Stimulated activated CD4-positive, alpha-beta T cell treated with anti-CD3 and anti-CD28 coated beads, Interleukin-2, amount 100 ng/mL, for 24 hours (primary cell): ENCODE measurements at regions not wholly inside any gene's neighbourhood (a gene's known extent, or its start where the extent isn't known, plus 50 kb on each side); places are given as distances from the start of the nearest gene placed in this dataset.
"Not testable (repeated sequence)": the region's sequence is repeated elsewhere in the genome, so short reads cannot be mapped to it uniquely, and the experiment has no call there.

Experiments used
- DNase-seq, 2 donors: peaks; one replicate each; pipeline ENCODE4 v3.0.0-alpha.2; 2020

- DNase-seq: no peak
Observed at GRCh38 chr10:125605167-125605566, 77.8 kb downstream of the TEX36 start.

GRCh38 chr10:125602825-125603224 is 80.1 kb downstream of the TEX36 start:
- DNase-seq: no peak

DNA sequence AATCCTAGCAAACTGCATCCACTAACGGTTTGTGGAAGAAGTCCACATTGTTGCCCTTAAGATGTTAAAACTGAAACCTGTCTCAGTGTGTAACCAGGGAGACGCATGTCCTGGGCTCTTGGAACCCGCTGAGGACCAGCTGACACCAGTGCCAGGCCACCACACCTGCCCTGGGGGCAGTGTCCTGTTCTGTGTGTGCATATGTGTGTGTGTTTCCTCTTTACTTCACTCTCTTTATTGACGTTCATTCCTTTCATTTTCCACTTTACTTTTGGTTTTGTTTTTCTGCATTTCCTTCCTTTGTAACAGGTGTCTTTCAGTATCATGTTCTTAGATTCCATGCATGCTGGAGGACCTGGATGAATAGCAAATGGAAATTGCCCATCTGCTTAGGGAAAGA is 83.8 kb downstream of the TEX36 start:
- no peak for DNase-seq

- DNase-seq: no peak
Observed at GRCh38 chr10:125595911-125596310, 87.1 kb downstream of the TEX36 start.

GRCh38 chr10:125593644-125594043 is 89.3 kb downstream of the TEX36 start:
- no peak for DNase-seq

DNA sequence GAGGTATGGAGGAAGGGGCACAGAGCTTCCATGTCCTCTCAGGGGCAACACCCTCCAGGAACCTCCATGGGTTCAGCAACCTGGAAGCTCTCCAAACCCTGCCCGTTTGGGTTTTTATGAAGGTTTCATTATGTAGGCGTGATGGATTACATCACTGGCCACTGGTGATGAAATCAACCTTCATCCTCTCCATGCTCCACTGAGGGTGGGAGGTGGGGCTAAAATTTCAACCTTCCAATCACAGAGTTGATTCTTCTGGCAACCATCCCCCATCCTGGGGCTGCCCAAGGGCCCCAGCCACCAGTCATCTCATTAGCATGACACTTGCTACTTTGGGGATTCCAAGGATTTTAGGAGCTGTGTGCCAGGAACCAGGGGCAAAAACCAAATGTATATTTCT is 90.1 kb downstream of the TEX36 start:
- no peak for DNase-seq

- no peak for DNase-seq
Observed at GRCh38 chr10:125591886-125592285, 91.1 kb downstream of the TEX36 start.

DNA sequence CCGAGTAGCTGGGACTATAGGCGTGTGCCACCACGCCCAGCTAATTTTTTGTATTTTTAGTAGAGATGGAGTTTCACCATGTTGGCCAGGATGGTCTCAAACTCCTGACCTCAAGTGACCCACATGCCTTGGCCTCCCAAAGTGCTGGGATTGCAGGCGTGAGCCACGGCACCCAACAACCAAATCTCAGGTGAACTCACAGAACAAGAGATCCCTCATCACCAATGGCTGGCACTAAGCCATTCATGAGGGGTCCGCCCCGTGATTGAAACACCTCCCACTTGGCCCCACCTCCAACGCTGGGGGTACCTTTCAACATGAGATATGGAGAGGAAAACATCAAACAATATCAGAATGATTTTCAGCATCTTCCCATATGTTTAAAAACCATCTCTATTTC is 94.2 kb downstream of the TEX36 start:
- not testable (repeated sequence) for DNase-seq

GRCh38 chr10:125584954-125585353 is 98.0 kb downstream of the TEX36 start:
- DNase-seq: no peak

DNA sequence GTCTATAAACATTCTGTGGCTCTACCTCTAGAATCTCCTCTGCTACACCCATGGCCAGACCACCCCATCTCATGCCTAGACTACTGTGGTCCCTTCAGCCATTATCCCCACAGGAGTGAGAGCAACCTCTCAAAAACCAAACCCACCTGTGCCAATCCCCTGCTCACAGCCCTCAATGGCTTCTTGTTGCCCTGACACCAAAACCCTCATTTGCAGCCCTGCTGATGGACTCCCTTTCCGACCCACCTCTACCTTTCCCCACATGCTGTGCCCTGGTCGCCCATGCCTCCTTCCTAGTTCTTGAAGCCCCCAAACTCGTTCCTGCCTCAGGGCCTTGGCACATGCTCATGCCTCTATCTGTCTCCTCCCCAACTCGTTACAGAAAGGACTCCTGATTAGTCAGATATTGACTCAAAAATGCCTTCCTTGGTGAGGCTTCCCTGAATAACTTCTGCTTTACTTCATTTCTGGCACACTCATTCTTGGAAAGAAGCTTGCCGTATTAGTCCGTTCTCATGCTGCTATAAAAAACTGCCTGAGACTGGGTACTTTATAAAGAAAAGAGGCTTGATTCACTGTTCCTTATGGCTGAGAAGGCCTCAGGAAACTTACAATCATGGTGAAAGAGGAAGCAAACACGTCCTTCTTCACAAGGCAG is 104.2 kb downstream of the TEX36 start:
- no peak for DNase-seq

DNA sequence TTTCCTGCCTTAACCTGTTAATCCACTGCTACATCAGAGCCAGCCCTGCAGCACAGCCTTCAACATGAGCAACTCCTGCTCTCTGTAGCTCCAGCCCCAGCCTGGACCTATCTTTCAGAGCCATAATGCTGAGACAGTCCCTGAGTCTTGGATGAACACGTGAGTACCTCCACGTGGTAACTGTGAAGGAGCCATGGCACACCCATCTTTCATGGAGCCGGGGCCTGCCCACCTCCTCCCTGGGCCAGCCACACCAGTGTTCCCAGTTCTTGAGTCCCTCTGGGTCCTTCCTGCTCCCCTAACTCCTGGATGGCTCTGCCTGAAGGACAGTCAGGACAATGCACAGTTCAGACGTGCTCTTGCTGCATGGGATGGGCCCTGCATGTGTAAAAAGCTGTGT is 107.1 kb downstream of the TEX36 start:
- DNase-seq: no peak

- no peak for DNase-seq
Observed at GRCh38 chr10:125568156-125568555, 114.8 kb downstream of the TEX36 start.

- DNase-seq: no peak
Observed at GRCh38 chr10:125567529-125567928, 115.4 kb downstream of the TEX36 start.

GRCh38 chr10:125565046-125565445 is 117.9 kb downstream of the TEX36 start:
- DNase-seq: no peak

- DNase-seq: no peak
Observed at GRCh38 chr10:125564570-125564969, 118.4 kb downstream of the TEX36 start.

DNA sequence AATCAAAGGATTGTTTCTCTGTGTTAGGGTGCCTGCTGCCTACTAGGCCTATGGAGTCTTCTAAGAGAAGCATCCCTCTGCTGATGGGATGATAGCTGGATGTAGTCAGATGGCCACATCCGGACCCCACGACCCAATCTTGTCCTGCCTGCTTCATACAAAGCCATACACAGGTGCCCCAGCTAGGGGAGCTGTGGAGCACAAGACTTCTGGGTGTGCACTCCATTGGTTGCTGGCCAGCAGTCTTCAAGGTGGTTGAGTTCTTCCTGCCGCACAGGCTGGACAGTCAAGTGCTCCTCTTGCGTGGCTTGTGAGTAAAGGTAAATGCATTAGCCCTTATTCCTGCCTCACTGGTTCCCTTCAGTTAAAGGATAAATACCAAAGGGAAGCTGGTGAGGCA is 120.2 kb downstream of the TEX36 start:
- DNase-seq: no peak

- DNase-seq: no peak
Observed at GRCh38 chr10:125560947-125561346, 122.0 kb downstream of the TEX36 start.

DNA sequence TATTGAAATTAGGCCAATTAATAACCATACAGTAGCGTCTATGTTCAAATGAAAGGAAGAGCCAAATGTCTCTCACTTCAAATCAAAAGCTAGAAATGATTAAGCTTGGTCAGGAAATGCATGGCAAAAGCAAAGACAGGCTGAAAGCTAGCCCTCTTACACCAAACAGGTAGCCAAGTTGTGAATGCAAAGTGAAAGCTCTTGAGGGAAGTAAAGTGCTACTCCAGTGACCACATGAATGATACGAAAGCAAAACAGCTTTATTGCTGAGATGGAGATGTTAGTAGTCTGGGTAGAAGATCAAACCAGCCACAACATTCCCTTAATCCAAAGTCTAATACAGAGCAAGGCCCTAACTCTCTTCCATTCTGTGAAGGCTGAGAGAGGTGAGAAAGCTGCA is 123.8 kb downstream of the TEX36 start:
- DNase-seq: no peak

GRCh38 chr10:125557801-125558505 is 125.0 kb downstream of the TEX36 start:
- no peak for DNase-seq

- no peak for DNase-seq
Observed at GRCh38 chr10:125557311-125557710, 125.7 kb downstream of the TEX36 start.

GRCh38 chr10:125556882-125557281 is 126.1 kb downstream of the TEX36 start:
- no peak for DNase-seq

DNA sequence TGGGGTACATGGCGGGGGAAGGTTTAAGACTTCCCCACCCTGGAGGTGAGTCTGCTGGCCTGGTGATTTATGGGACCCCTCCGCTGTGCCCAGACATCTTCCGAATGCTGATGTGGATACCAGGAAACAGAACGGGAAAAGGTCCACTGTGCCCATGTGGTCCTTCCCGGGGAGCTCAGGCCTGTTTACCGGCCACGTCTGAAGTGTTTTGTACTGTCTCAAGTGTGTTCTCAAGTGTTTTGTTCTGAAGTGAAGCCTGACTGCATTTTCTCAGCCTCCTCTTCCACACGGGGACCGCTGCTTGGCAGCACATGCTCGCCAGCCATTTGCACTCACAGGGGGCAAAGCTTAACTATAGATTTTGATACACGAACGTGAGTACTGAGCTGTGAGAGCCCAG is 127.2 kb downstream of the TEX36 start:
- no peak for DNase-seq

GRCh38 chr10:125555267-125555666 is 127.7 kb downstream of the TEX36 start:
- DNase-seq: no peak

GRCh38 chr10:125554753-125555152 is 128.2 kb downstream of the TEX36 start:
- no peak for DNase-seq
